GM19463 (cell line): ENCODE measurements at regions not wholly inside any gene's neighbourhood (a gene's known extent, or its start where the extent isn't known, plus 50 kb on each side); places are given as distances from the start of the nearest gene placed in this dataset.

ENCODE experiments used
- ATAC-seq: cut with Tn5 transposase; IDR thresholded peaks from one replicate; pipeline ENCODE4 v1.9.1; 2021; ENCODE audit warnings: mild to moderate bottlenecking, moderate library complexity; ENCODE audit not compliant: unreplicated experiment

DNA sequence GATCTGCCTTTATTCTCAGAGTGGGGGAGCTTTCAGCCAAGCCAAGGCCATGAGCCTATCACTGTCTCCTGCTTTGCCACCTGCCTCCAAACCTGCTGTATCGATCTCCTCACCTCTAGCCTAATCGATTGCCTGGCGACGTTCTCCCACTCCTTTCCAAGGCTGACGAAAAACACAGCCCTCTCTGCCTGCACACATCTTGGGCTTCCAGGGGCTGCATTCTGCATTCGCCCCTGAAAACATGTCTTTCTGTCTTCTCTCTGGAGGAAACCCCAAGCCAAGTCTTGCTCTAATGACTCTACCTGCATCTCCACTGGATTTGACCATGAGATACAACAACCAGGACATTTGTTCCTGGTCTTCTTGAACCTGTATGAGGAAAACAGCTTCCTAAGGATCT lies 540.7 kb downstream of the BCL11B start:
- no peak for ATAC-seq

DNA sequence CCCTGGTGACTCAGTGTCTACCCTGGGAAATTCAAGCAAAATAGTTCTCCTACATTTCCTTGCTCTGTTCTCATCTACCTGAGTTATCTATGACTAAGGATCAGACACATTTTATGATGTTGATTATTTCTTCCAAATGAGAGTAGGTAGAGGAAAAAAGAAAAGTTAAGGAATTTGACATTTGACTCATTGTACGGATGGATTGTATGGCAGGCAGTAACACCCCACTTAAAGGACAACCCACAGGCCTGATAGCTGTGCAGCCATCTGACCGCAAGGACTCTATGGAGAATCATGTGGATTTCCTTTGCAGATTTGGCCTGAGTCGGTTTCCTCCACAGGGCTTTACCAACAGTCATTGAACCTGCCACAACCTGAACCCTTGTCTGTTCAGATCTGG lies 540.3 kb downstream of the BCL11B start:
- no peak for ATAC-seq

DNA sequence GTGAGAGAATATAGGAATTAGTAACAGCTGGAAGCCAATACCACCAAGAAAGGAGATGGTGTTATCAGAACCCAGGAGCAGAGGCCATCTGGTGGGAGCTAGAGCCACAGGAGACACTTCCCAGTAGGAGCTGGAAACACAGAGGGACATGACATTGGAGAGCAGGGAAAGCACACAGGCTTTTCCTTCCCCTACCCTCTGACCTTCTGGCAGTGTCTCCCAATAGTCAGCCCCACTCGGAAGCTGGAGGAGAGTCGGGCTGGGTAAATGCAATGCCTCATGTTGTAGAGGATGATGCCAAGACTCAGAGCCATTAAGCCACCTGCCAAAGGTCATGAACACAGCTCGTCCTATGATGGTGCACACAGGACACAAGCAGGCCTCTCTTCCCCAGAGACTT lies 538.5 kb downstream of the BCL11B start:
- no peak for ATAC-seq

DNA sequence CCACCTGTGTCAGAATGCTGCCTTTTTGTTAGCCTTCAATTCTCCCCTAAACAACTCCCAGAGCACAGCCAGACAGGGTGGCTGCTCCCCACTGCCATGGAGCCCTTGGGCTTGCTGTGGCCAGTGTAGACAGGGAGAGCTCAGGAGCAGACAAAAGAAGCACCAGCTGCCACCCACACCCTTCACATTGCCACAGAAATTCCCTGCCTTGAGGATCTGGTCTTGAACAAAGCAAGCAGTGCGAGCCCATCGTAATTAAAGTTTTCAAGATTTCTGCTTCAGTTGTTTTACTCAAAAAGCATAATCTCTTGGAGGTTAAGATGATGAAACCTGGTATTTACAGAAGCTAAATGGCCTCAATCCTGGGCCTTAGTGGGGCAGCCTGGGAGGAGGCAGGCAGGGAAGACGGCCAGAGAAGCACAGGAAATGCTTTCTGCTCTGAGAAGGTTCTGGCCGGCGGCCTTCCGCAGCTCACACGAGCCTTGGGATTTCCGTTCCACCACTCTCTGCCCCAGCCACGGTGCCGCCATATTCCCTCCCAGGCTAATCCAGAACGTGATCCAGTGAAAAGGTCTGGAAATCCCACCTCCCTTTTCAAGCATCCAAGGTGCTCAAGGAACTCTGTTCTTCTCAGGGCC lies 535.2 kb downstream of the BCL11B start:
- ATAC-seq, result no peak

DNA sequence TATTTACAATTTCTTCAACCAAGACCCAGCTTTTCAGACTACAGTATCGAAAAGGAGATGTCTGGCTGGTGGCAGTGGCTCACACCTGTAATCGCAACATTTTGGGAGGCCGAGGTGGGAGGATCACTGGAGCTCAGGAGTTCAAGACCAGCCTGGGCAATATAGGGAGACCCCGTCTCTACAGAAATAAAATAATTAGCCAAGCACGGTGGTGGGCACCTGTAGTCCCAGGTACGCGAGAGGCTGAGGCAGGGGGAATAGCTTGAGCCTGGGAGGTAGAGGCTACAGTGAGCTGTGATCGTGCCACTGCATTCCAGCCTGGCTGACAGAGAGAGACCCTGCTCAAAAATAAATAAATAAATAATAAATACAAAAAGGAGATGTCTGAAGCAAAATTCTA lies 530.5 kb downstream of the BCL11B start:
- ATAC-seq, result no peak

DNA sequence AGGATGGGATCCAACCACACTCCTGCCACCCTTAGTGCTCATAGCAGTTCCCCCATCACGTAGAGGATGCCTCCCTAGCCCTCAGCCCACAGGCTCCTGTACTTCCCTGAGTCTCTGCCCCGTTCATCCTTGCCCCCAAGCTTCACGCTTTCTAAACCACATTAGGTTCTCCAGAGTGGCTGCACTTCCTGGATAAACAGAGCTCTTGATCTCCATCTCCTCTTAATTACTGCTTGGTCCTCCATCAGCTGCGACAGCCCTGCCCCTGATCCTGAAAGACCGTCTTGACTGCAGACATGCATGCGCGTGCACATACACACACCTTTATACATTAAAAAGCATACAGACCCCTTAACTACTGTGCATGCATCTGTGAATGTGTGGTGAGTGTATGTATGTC lies 530.0 kb downstream of the BCL11B start:
- ATAC-seq, result no peak

DNA sequence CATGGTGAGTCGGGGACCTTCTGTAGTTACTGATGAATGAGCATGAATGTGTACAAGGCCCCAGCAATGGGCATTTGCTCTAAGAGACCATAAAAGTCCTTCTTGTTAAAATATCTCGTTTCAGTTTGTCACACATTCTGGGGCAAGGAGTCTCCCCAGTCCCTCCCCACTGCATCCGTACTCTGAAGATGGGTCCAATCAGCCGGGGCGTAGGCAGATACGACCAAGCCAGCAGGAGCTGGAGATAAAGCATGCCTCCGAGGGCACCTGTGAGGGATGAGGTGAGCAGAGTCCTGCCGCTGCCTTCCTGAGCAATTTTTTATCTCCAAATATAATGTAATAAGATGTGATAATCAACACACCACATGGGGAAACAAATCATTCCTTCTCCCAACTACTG lies 528.5 kb downstream of the BCL11B start:
- ATAC-seq, result no peak

DNA sequence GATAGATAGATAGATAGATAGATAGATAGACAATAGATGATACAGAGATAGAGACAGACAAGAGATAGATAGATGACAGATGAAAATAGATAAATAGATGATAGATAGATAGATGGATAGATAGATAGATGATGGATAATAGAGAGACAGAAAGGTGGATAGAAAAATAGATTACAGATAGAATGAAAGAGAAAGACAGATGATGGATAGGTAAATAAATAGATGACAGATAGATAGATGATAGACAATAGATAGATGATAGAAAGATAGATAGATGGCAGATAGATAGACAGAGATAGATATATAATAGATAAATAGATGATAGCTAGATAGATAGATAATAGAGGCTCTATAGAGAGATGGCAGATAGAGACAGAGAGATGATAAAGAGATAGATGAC lies 523.0 kb downstream of the BCL11B start:
- ATAC-seq, result no peak

DNA sequence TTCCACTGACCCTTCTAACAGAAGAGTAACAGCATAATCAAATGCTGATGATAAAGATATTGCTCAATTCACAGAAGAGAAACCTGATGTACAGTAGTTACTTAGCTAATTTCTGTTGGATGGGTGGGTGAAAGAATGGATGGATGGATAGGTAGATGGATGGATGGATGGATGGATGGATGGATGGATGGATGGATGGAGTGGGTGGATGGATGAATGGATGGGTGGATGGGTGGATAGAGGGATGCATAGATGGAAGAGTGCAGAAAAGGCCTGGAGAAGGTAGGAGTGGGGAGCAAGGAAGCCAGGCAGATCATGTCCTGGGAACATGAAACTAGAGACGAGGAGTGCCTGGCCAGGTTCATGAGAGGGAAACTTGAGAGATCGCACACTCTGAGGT lies 520.9 kb downstream of the BCL11B start:
- no peak for ATAC-seq

DNA sequence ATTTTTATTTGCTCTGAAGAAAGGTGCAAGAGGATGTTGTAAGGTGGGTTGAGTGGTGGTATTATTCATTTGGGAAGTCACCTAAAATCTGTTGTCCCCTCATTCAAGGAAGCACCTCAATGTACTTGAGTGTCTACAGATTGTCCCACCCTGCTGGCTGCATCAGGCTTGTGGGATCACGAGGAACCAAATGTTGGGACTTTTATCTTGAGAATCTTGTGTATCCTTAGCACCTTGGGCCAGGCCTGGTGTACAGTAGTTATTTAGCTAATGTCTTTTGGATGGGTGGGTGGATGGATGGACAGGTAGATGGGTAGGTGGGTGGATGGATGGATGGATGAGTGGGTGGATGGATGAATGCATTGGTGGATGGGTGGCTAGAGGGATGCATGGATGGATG lies 519.3 kb downstream of the BCL11B start:
- ATAC-seq, result no peak

DNA sequence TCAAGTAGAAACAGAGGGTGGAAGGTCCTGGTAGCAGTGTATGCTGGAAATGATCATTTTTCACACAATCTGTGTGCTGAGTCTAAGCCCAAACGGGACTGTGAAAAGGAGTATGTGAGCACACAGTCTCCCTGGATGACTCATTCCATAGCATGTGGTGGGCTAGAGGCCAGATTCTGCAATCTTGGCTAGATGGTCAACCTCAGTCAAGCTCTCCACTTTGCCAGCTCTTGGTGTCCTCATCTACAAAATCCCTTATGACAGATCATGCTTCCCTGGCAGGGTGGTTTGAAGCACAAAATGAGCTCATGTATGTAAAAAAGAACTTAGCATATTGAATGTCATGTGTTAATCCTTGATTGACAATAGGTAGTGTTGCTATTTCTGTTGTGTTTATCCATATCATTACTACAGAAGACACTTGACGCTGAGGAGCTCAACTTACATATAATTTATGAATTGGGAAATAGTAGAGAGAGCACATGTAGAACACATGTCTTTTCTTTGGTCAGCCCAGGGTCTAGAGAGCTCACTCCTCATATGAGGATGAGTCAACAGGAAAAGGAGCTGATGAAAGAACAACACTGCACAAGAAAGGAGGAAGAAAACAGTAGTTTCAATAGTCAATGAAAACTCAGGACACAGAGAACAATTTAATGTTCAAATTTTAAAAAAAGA lies 517.5 kb downstream of the BCL11B start:
- no peak for ATAC-seq

DNA sequence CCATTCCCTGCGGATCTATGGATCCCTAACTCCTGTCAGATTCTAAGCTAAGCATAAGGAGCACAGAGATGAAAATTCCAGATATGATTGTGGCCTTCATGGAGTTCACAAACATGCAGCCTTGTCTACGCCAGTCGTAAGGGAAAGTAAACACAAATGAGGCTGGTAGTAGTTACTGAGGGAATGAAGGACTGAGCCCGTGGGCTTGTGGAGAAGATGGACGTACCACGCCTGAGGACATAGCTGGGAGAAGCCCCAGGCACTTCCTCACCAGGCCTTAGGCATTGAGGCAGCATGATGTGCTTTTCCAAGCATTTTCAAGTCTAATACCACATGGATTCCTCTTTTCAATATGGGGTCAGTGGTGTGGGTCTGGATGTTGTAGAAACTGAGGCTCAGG lies 515.2 kb downstream of the BCL11B start:
- no peak for ATAC-seq

DNA sequence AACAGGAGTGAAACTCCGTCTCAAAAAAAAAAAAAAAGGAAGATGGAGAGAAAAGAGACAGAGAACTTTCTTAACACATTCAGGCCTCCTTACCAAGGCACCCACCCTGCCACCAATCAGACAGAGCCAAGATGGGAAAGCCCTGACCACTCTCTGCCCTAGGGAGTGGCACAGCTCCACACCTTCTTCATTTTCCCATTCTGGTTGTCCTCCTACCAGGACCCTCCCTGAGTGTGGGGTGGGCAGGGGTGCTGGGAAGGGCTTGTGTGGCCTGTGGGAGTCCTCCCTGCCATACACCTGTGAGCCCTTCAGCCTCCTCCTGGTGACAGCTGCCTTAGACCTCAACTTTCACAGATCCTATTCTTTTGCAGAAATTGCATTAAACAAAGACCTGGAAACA lies 513.6 kb downstream of the BCL11B start:
- no peak for ATAC-seq

DNA sequence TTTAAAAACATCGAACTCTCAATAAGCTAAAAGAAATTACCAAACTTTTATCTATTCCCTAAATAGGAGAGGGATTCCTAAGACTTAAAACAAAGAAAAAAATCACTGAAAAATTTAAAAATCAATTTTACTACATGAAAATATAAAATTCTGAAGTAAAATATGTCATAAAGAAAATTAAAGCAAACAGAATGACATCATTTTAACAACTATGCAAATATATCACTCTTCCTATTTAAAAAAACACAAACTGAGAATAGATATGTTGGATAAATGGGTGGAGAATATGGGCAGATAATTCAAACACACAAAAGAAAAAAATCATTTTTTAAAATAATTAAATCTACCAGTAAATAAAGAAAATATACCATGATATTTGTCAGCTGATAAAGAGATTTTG lies 510.0 kb downstream of the BCL11B start:
- no peak for ATAC-seq

DNA sequence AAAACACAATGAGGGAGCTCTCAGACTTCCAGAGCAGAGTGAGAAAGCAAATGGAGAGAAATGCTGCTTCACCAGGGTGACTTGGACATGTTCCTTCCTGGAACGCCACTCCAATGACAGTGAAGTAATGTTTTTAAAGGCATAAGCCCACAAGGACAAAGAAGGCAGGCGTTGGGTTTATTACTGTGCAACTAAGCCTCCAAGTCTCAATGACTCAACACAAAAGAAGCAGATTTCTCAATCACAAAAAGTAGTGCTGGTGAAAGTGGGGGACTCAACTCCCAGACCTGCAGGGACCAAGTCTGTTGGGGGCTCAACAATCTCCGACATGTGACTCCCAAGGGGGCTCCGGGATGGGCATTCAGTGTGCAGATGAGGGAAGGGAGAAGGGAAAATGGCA lies 505.2 kb downstream of the BCL11B start:
- no peak for ATAC-seq

DNA sequence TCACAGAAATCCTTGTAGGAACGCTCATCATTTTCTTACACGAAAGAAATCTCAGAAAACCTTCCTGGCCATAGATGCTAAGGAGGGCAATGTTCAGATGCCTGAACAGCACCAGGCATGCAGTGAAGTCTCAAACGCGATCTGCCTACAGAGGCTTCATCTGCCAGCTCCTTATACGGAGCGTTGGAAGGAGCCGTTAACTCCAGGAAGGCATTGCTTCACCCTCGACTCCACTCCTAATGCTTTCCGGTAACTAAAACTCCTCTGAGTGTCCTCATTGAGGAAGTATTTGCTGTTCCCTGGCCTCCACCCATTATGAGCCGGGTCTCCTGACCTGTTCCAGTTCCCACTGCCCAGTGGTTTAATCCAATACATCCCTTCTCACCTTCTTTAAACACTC lies 502.7 kb downstream of the BCL11B start:
- ATAC-seq, result no peak

DNA sequence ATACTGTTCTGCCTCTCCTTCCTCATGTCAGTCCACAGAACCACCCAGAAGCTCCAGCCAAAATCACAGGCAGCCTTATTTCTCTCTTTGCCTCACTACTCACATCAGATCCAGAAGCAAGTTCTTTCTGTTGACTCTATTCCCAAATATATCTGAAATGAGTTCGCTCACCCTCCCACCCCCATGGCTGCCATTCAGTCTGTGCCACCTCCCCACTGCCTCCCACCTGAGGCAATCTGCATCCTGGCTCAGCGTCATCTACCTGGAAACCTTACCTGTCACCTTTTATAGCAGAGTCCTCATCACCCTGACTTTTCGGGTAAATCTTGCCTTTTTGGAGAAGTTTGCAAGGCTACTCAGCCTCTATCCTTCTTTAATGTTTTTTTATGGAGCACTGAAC lies 501.8 kb downstream of the BCL11B start:
- no peak for ATAC-seq

DNA sequence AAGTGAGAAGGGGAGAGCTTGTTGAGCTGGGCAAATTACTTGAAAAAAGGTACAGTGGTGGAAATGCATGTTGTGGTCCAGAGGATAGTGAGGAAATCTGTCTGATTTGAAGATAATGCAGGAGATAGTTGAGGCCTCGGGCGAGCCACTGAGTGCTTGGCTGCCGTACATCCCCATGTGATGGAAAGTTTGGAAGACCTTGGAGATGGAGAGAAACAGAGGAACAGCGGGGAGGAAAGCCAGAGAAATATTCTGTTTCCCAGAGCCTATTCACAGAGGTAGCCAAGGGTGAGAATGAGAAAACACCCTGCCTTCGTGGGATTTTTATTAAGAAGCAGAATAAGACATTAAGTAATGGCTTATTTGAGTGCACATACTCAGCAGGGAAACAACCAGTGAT lies 498.2 kb downstream of the BCL11B start:
- ATAC-seq, result no peak

DNA sequence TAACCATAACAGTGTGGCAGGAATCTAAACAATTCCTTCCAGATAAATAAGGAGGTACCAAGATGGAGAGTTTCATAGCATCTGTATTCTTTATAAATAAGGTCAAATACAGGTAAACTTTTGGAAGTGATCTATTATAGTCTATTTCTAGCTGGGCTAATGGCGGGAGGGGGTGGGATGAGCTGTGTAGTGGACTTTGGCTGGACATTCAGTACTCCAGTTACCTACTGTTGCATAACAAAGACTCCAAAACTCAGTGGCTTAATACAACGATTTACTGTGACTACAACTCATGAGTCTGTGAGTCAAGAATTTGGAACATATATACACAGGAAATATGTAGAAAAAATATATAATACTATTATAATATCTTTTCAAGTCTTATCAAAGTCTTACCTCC lies 496.1 kb downstream of the BCL11B start:
- ATAC-seq, result no peak

DNA sequence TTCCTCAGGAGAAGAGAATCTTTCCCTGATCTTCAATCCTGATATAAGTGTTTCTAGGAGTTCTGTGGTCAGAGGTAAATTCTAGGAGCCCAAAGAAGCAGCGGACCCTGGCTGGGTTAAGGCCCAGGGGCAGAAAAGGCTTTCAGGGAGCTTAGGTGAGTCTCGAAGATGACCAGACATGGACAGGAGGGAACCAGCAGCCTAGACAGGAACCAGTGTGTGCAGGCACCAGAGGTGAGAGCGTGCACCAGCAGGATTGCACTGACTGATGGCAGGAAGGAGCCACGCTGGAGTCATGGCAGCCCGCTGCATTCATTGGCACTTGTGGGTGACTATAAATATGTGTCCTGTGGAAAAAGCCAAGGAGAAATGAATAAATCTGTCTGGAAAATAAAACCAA lies 489.9 kb downstream of the BCL11B start:
- ATAC-seq, result no peak

DNA sequence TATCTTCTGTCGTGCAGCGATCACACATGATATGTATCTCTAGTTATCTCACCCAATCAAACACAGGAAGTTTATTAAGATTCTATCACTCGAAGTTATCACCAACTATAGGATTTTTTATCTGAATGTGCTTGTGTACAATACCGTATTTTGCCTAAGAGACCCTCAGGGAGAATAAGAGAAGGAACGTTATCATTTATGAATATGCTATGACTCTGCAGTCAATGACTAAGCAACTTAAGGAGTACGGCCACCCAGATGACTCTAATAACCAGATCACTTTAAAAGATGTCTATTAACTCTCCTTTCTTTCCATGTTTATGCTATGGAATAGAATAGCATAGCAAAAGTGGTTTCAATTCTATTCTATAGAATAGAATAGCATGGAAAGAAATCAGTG lies 486.4 kb downstream of the BCL11B start:
- no peak for ATAC-seq

DNA sequence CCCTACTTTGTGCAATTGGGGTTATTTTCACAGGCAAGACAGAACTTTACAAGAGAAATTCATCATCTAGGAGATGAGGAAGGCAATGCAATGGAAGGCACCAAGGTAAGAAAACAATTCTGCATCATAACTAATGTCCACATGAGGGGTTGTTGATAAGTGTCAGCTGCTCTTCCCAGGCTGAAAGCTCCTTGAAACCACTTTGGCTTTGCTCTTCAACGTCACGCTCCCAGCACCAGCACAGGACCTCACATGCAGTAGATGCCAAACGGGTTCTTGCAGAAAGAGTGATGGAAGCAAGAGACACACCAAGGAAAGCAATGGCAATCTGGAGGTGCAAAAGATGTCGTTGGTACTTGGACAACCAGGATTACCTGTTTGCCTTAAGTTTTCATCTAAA lies 485.5 kb downstream of the BCL11B start:
- no peak for ATAC-seq

DNA sequence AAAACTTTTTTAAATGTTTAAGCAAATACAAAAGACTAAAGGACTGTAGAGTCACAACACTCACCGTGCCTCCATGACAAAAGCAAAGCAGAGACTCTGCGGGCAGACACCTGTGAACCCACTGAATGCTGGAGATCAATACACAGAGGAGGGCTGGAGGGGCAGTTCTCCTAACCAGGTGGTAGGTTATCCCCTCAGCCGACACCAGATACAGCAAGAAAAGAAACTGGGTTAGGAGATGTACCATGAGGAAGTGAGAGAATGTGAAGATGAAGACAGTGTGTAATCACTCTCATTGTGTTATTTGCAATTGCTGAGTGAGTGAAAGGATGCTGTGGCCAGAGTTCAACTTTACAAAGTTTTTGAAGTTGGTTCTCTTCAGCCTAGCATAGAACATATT lies 480.3 kb downstream of the BCL11B start:
- no peak for ATAC-seq
